ENCODE measurements at regions not wholly inside any gene's neighbourhood (a gene's known extent, or its start where the extent isn't known, plus 50 kb on each side); places are given as distances from the start of the nearest gene placed in this dataset.

- DNase-seq, result no peak
Observed at GRCh38 chr2:236851187-236851586, 234.5 kb upstream of the COPS8 start.

GRCh38 chr2:236852100-236852976, 233.4 kb upstream of the COPS8 start:
- no peak for DNase-seq

GRCh38 chr2:236852977-236853374, 232.7 kb upstream of the COPS8 start:
- no peak for DNase-seq

DNA sequence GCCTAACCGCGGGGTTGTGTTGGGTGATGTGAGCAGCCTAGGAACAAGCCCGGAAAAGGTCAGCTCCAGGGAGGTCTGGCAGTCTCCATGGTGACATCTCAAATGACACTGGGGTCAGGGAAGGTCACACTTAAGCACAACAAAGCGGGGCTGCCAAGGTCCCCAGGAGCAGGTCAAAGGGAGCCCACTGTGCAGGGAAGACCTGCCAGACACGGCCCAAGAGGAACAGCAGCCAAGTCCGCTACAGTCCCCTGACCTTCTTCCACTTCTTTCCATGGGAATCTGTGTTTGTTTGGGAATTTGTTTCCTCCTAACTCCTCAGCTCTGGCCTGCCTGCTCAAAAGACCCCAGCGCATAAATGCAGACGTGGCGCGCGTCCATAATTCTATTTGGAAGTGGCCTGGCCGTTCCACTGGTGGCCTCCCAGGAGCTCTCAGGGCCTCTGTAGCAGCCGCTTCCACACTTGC, 232.1 kb upstream of the COPS8 start:
- DNase-seq, result no peak

DNA sequence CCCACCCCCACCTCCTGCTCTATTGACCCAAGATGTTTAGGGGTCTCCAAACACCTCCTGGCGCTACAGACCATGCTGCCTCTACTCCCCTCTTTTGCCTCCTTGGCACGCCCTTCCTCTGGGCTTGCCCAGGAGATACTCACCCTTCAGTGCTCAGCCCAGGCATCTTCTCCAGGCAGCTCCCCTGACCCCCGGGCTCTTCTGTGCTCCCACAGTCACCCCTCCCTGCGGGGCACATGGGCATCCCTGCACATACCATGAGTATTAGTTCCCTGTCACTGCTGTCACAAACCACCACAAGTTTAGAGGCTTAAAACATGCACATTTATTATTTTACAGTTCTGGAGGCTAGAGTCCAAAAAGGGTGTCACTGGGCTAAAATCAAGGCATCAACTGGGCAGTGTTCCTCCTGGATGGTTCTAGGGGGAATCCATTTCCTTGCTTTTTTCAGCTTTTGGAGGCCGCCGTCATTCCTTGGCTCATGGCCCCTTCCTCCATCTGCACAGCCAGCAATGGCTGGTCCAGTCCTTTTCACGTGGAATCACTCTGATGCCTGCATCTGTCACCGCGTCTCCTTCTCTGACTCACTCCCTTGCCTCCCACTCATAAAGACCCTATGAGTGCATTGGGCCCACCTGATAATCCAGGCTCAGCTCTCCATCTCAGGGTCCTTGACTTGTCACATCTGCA, 230.4 kb upstream of the COPS8 start:
- no peak for DNase-seq

DNA sequence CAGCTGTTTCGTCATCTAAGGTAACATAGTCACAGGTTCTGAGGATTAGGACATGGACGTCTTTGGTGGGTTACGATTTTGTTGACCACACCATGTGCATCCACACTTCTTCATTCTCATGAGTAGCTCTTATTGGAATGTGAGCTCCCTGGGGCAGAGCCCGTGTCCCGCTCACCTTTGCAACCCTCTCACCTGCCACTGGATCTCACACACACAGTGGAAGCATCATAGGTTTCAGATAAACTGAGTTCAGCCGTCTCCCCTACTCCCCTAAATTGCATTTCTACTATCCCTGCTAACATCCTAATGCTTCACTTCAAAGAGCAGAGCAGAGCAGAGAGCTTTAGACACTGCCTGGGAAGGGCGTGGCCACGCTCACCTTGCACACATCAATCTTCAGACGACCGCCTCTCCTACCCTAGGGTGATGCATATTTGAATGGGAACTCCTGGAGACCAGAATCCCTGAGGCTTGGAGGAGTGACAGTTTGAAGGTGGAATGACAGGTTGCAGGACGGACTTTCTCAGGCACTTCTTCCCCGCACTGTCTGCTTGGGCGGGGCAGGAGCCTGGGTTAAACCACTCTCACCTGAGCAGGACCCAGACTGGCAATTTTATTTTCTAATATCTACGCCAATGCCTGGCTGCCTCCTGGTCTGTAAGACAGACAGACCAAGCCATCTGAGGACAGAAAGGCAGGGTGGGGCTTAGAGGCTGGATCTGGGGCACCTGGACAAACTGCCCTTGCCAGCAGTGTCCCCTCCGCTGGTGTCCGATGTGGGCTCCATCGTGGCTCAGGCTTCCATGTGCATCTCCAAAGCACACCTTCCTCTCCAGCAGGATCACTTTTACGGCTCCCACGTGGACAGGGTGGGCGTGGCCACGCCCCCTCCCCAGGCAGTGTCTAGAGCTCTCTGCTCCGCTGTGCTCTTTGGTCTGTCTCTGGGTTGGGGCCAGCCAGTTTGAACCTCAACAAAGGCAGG, 229.5 kb upstream of the COPS8 start:
- DNase-seq, result no peak

- DNase-seq, result no peak
Observed at GRCh38 chr2:236856848-236857235, 228.8 kb upstream of the COPS8 start.

DNA sequence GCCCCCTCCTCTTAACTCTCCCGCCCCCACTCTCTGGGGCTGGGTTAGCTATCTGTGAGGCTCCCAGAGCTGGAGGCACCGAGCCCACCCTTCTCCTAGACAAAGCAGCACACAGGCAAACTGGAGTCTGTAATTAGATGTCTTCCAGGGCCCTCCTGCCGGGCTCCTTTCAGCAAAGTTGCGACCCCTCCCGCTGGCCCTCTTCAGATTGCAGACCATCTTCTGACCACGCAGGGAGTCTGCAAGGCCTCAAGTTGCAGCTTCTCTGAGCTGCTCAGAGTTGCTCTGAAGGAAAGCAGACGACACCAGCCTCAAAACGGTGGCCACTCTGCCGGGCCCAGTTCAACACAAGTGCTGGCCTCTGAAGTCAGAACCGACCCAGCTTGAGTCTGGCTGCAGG, 228.4 kb upstream of the COPS8 start:
- DNase-seq, result no peak

GRCh38 chr2:236857781-236858180, 227.9 kb upstream of the COPS8 start:
- DNase-seq, result no peak

- peak in 6 of 51 donors; percentile 11 to 36 (median 24) for DNase-seq
Observed at GRCh38 chr2:236858661-236859060, 227.0 kb upstream of the COPS8 start.

GRCh38 chr2:236859908-236860307, 225.8 kb upstream of the COPS8 start:
- no peak for DNase-seq

DNA sequence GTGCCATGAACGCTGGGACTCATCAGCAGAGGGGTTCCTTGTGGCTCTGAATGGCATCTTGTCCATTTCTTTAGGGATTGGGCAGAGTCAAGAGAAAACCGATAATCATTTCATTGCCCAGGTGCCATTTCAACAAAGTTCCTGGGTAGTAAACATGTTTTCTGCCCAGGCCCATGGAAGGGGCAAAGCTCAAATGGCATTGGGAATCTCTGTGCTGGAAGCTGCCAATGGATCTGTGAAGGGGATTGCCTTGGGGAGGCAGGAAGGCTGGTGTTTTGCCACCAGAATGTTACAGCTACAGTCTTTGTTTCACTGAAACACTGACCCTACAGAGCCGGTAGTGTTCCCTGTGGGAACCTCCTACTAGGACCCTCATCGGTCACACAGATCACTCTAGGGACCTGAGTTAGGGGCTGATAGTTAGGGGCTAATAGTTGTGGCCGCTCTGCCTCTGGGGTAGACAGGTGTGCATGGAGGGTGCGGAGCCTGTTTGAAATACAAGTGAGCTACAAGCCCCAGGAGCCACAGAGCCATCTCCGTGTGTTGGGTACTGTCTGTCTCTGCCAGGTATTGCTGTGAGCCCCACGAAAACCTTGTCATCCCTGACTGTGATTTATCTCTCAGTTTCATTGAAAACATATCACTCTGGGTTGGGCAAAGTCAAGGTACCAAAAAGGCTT, 224.4 kb upstream of the COPS8 start:
- DNase-seq, result no peak

DNA sequence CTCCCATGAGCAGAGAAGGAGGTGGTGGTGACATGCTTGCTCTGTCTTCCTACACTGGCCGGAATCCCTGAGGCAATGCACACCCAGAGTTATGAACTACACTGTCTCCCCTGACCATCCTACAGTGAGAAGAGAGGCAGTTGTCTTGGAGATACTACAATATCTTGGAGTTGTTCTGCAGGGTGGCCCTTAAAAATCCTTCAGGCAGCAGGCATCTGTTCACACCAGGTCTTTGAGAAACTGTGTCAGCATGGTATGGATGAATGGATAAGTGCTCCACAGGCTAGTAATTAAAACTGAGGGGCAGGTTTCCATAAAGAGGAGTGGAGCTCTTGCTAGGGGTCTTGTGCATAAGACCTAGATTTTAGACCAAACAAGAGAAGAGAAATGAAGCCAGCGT, 223.7 kb upstream of the COPS8 start:
- DNase-seq, result no peak

DNA sequence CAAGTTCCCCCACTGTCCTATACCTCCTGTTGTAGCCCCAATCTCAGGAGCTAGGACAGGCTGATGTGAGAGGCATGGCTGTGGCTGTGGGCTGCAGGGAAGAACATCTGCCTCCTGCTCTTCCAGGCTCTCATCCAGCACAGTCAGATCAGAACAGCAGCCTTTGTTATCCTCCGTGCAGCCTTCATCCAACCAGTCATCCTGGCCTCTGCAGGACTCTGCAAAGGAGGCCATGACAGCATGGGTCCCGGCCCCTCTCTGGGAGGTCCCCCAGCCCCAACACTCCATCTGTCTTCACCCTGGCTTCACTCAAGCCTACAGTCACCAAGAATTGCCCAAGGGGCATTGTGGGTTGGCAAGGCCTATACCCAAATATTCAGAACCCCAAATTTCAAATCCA, 223.2 kb upstream of the COPS8 start:
- DNase-seq, result no peak

DNA sequence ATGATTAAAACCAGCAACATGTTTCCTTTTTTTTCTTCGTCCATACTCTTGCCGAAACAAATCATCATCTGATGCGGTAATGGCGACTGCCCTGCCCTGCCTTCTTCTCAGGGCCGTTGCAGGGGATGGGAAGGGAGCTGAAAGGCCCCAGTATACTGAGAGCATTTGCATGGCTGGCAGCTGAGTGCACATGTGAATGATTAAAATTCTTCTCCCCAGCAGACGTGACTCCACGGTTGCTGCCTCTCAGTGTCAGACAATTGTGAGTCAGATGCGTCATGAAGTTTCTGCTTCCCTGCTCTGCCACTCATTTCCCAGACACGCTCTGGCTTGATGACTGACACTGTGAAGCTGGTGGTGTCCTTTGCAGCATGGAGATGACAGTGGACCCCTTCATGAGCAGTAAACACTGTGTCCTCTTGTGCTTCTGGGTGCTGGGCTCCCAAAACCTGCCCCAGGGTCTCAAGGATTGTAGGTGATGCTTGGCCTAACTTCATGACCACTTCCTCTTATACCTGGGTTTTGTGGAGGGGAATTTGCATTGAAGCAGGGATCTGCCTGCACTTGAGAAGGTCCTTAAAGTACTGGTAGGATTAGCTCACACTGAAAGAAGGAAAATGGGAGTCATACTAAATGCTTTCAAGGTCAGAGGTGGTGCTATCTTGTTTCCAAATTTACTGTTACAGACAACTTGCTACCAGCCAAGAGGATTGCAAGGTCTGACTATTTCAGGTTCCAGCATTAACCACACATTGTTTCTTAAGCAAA, 222.5 kb upstream of the COPS8 start:
- DNase-seq, result no peak

- no peak for DNase-seq
Observed at GRCh38 chr2:236863729-236864126, 222.0 kb upstream of the COPS8 start.

DNA sequence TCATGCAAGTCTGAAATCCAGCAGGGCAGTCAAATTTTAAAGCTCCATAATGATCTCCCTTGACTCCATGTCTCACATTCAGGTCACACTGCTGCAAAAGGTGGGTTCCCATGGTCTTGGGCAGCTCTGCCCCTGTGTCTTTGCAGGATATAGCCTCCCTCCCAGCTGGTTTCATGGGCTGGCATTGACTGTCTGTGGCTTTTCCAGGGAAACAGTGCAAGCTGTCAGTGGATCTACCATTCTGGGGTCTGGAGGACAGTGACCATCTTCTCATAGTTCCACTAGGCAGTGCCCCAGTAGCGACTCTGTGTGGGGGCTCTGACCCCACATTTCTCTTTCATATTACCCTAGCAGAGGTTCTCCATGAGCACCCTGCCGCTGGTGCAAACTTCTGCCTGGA, 220.6 kb upstream of the COPS8 start:
- DNase-seq, result no peak

GRCh38 chr2:236866542-236867340, 218.9 kb upstream of the COPS8 start:
- no peak for DNase-seq

Measured in hypothalamus (tissue), 51 donors.